Adrenal gland (tissue), 5 donors: ENCODE measurements at regions not wholly inside any gene's neighbourhood (a gene's known extent, or its start where the extent isn't known, plus 50 kb on each side); places are given as distances from the start of the nearest gene placed in this dataset.
"Not testable (repeated sequence)": the region's sequence is repeated elsewhere in the genome, so short reads cannot be mapped to it uniquely, and the experiment has no call there.

Experiments used
- CTCF ChIP-seq, 6 experiments: fragments of 450-650 bp in 4 of 6; fragments of 200-600 bp in 2 of 6; sonication (generic) in 1 of 6; IDR thresholded peaks; 1 replicate in 5 of 6; 2 replicates in 1 of 6; pipeline versions ENCODE4 v1.5.1 to v1.8.0; 2016 to 2021; ENCODE audit warnings: antibody characterized with exemption in 6 of 6, mild to moderate bottlenecking in 2 of 6, moderate library complexity in 1 of 6
- POLR2A ChIP-seq, 2 donors: fragments of 450-650 bp; IDR thresholded peaks; one replicate each; pipeline ENCODE4 v1.6.1; 2017; ENCODE audit warnings: antibody characterized with exemption in 2 of 2, mild to moderate bottlenecking in 2 of 2, moderate library complexity in 1 of 2
- donor health status: DM: no; HTN: no; CAD: no.

- not testable (repeated sequence) for TF ChIP-seq CTCF, POLR2A (IDR thresholded peaks at IDR 0.05)
Measured at GRCh38 chr16:34099028-34099427, 639.6 kb downstream of the TP53TG3F start.
